ENCODE measurements at regions not wholly inside any gene's neighbourhood (a gene's known extent, or its start where the extent isn't known, plus 50 kb on each side); places are given as distances from the start of the nearest gene placed in this dataset.
"Not testable (repeated sequence)": the region's sequence is repeated elsewhere in the genome, so short reads cannot be mapped to it uniquely, and the experiment has no call there.

- TF ChIP-seq CTCF (IDR thresholded peaks at IDR 0.05); EZH2 (IDR thresholded peaks at IDR 0.05; ENCODE audit: borderline replicate concordance, insufficient read depth, low read depth, low read length, poor library complexity, severe bottlenecking): not testable (repeated sequence)
Observed at GRCh38 chr16:18190179-18190578, 146.4 kb downstream of the NPIPA8 start.

Measured in B cell (primary cell).